ENCODE measurements at regions not wholly inside any gene's neighbourhood (a gene's known extent, or its start where the extent isn't known, plus 50 kb on each side); places are given as distances from the start of the nearest gene placed in this dataset.

GRCh38 chr13:56986121-56986520, 154.6 kb upstream of the PRR20A start:
- Histone ChIP-seq H3K4me2 (ENCODE audit: insufficient read depth, low read length) (no peak overlapping the region), H3K4me1 (ENCODE audit: control insufficient read depth, extremely low read depth, insufficient read depth, low read length) (no peaks in the 10 kb centered on the region), H3K4me3 (replicated peaks in 1 of 3; ENCODE audit: insufficient read depth in 1 of 3, low read depth in 1 of 3, low read length in 3 of 3) (no peak overlapping the region), H2AFZ (ENCODE audit: low read depth, low read length) (no peak overlapping the region), H3K27me3 (ENCODE audit: control insufficient read depth in 2 of 2, insufficient read depth in 2 of 2, low read length in 2 of 2) (no peaks in the 10 kb centered on the region), H3K79me2 (ENCODE audit: control insufficient read depth, insufficient read depth, low read length) (no peaks in the 10 kb centered on the region), H4K20me1 (replicated peaks; ENCODE audit: control insufficient read depth, extremely low read depth, insufficient read depth, low read length) (no peaks in the 10 kb centered on the region), H3K36me3 (ENCODE audit: control insufficient read depth in 2 of 2, extremely low read depth in 1 of 2, insufficient read depth in 2 of 2, low read length in 2 of 2) (no peaks in the 10 kb centered on the region), H3K9me1 (replicated peaks; ENCODE audit: control insufficient read depth, extremely low read depth, insufficient read depth, low read length) (no peaks in the 10 kb centered on the region), H3K9me3 (replicated peaks; ENCODE audit: control insufficient read depth, insufficient read depth, low read length) (no peaks in the 10 kb centered on the region), H3K27ac (ENCODE audit: insufficient read depth, low read depth, low read length) (no peak overlapping the region), H3K9ac (replicated peaks; ENCODE audit: extremely low read depth, insufficient read depth, low read length) (no peak overlapping the region)
- DNase-seq (ENCODE audit: low read depth, low spot score): no peak
- POLR2A ChIA-PET: no interaction called here
- CTCF ChIA-PET: no interaction called here
- FAIRE-seq: no peak
- TF ChIP-seq JUN (IDR thresholded peaks at IDR 0.05; ENCODE audit: borderline replicate concordance, insufficient read depth, insufficient read length, low read depth): no peak
- BruUV-seq (replicated peaks): no TSS peak
- intact Hi-C loops (cut with micrococcal nuclease) (no loop called here), dilution Hi-C loops (cut with MboI; ENCODE audit: extremely low pct_ligation_motif_present, low sequenced_read_pairs) (no loop called here)

GRCh38 chr13:56988543-56988942, 152.2 kb upstream of the PRR20A start:
- no peaks in the 10 kb centered on the region for H3K4me1 ChIP-seq (ENCODE audit: control insufficient read depth, extremely low read depth, insufficient read depth, low read length)
- dilution Hi-C loops (cut with MboI; ENCODE audit: extremely low pct_ligation_motif_present, low sequenced_read_pairs) (no loop called here), intact Hi-C loops (cut with micrococcal nuclease) (no loop called here)
- H3K36me3 ChIP-seq (ENCODE audit: control insufficient read depth in 2 of 2, extremely low read depth in 1 of 2, insufficient read depth in 2 of 2, low read length in 2 of 2): no peaks in the 10 kb centered on the region
- no peak overlapping the region for H2AFZ ChIP-seq (ENCODE audit: low read depth, low read length)
- H3K27me3 ChIP-seq (ENCODE audit: control insufficient read depth in 2 of 2, insufficient read depth in 2 of 2, low read length in 2 of 2): no peaks in the 10 kb centered on the region
- BruUV-seq (replicated peaks): no TSS peak
- DNase-seq (ENCODE audit: low read depth, low spot score) (peak; percentile 21), FAIRE-seq (no peak)
- CTCF ChIA-PET: no interaction called here
- TF ChIP-seq MAX (IDR thresholded peaks at IDR 0.05; ENCODE audit: insufficient read depth, insufficient read length): no peak
- TF ChIP-seq FOS (IDR thresholded peaks at IDR 0.05; ENCODE audit: borderline replicate concordance, insufficient read depth, low read length): peak; percentile 23
- no peak overlapping the region for H3K9ac ChIP-seq (replicated peaks; ENCODE audit: extremely low read depth, insufficient read depth, low read length)
- no peaks in the 10 kb centered on the region for H3K79me2 ChIP-seq (ENCODE audit: control insufficient read depth, insufficient read depth, low read length)
- H4K20me1 ChIP-seq (replicated peaks; ENCODE audit: control insufficient read depth, extremely low read depth, insufficient read depth, low read length): no peaks in the 10 kb centered on the region
- H3K9me3 ChIP-seq (replicated peaks; ENCODE audit: control insufficient read depth, insufficient read depth, low read length): no peaks in the 10 kb centered on the region
- H3K9me1 ChIP-seq (replicated peaks; ENCODE audit: control insufficient read depth, extremely low read depth, insufficient read depth, low read length): no peaks in the 10 kb centered on the region
- POLR2A ChIA-PET: no interaction called here
- H3K4me3 ChIP-seq (replicated peaks in 1 of 3; ENCODE audit: insufficient read depth in 1 of 3, low read depth in 1 of 3, low read length in 3 of 3): no peak overlapping the region
- no peak overlapping the region for H3K27ac ChIP-seq (ENCODE audit: insufficient read depth, low read depth, low read length)
- no peak overlapping the region for H3K4me2 ChIP-seq (ENCODE audit: insufficient read depth, low read length)
